HG02943 (cell line): ENCODE measurements at regions not wholly inside any gene's neighbourhood (a gene's known extent, or its start where the extent isn't known, plus 50 kb on each side); places are given as distances from the start of the nearest gene placed in this dataset.

Experiments used
- ATAC-seq: cut with Tn5 transposase; IDR thresholded peaks from one replicate; pipeline ENCODE4 v1.9.1; 2021; ENCODE audit warnings: mild to moderate bottlenecking, low read depth, moderate library complexity; ENCODE audit not compliant: unreplicated experiment

GRCh38 chr22:48886604-48887393, 940.9 kb downstream of the BRD1 start:
- ATAC-seq: no peak

- no peak for ATAC-seq
Observed at GRCh38 chr22:48885919-48886305, 941.8 kb downstream of the BRD1 start.

GRCh38 chr22:48885271-48885918, 942.3 kb downstream of the BRD1 start:
- no peak for ATAC-seq

GRCh38 chr22:48884786-48885185, 942.9 kb downstream of the BRD1 start:
- ATAC-seq: no peak

GRCh38 chr22:48884324-48884723, 943.3 kb downstream of the BRD1 start:
- no peak for ATAC-seq

- ATAC-seq: no peak
Observed at GRCh38 chr22:48883211-48883960, 944.3 kb downstream of the BRD1 start.

GRCh38 chr22:48882636-48883200, 945.0 kb downstream of the BRD1 start:
- no peak for ATAC-seq

- no peak for ATAC-seq
Observed at GRCh38 chr22:48881326-48881980, 946.2 kb downstream of the BRD1 start.

GRCh38 chr22:48880749-48881148, 946.9 kb downstream of the BRD1 start:
- ATAC-seq: no peak

- ATAC-seq: no peak
Observed at GRCh38 chr22:48876951-48877350, 950.7 kb downstream of the BRD1 start.

- no peak for ATAC-seq
Observed at GRCh38 chr22:48874956-48875355, 952.7 kb downstream of the BRD1 start.

- ATAC-seq: no peak
Observed at GRCh38 chr22:48873191-48873520, 954.5 kb downstream of the BRD1 start.

- no peak for ATAC-seq
Observed at GRCh38 chr22:48872271-48873190, 955.1 kb downstream of the BRD1 start.

- ATAC-seq: no peak
Observed at GRCh38 chr22:48871176-48871840, 956.4 kb downstream of the BRD1 start.

GRCh38 chr22:48870436-48870835, 957.2 kb downstream of the BRD1 start:
- ATAC-seq: no peak

GRCh38 chr22:48869788-48870187, 957.9 kb downstream of the BRD1 start:
- ATAC-seq: no peak

GRCh38 chr22:48869161-48869560, 958.5 kb downstream of the BRD1 start:
- ATAC-seq: no peak

- ATAC-seq: no peak
Observed at GRCh38 chr22:48868554-48868953, 959.1 kb downstream of the BRD1 start.

- ATAC-seq: no peak
Observed at GRCh38 chr22:48867891-48868290, 959.8 kb downstream of the BRD1 start.
